NB4 (cell line): ENCODE measurements at regions not wholly inside any gene's neighbourhood (a gene's known extent, or its start where the extent isn't known, plus 50 kb on each side); places are given as distances from the start of the nearest gene placed in this dataset.

Experiments
- CTCF ChIP-seq: IDR thresholded peaks from one replicate; pipeline ENCODE4 v1.5.1; 2012; ENCODE audit warnings: low read depth, low read length
- MAX ChIP-seq: IDR thresholded peaks from 2 replicates; pipeline ENCODE4 v1.6.1; 2011; ENCODE audit warnings: low read depth, low read length
- POLR2A ChIP-seq: IDR thresholded peaks from 2 replicates; pipeline ENCODE4 v1.6.1; 2011; ENCODE audit warnings: mild to moderate bottlenecking; ENCODE audit not compliant: insufficient read length; ENCODE audit errors: extremely low read depth

- TF ChIP-seq POLR2A (no peak), CTCF (no peak), MAX (no peak)
Measured at GRCh38 chrX:11864171-11864570, 106.1 kb downstream of the MSL3 start.
